ENCODE measurements at regions not wholly inside any gene's neighbourhood (a gene's known extent, or its start where the extent isn't known, plus 50 kb on each side); places are given as distances from the start of the nearest gene placed in this dataset.

GRCh38 chr2:59924346-59924745, 629.1 kb downstream of the BCL11A start:
- TF ChIP-seq ZNF274 (IDR thresholded peaks at IDR 0.05; ENCODE audit: low read depth, low read length) (no peak), SUZ12 (IDR thresholded peaks at IDR 0.05; ENCODE audit: extremely low read depth, insufficient read depth, insufficient read length) (no peak)
